Upper lobe of right lung (tissue), 1 donor: ENCODE measurements at regions not wholly inside any gene's neighbourhood (a gene's known extent, or its start where the extent isn't known, plus 50 kb on each side); places are given as distances from the start of the nearest gene placed in this dataset.

Experiments used
- ATAC-seq: fragments of 200-7000 bp; cut with Tn5 transposase; one replicate; pipeline ENCODE4 v1.9.1; 2020; ENCODE audit warnings: mild to moderate bottlenecking, moderate library complexity
- DNase-seq: peaks from one replicate; pipeline ENCODE4 v3.0.0-alpha.2; 2020
- H3K27ac ChIP-seq: fragments of 200-600 bp; one replicate; pipeline ENCODE4 v1.8.0; 2022
- H3K27me3 ChIP-seq: fragments of 200-600 bp; one replicate; pipeline ENCODE4 v1.8.0; 2022; ENCODE audit warnings: mild to moderate bottlenecking
- H3K36me3 ChIP-seq: fragments of 200-600 bp; one replicate; pipeline ENCODE4 v1.8.0; 2022
- H3K4me1 ChIP-seq: fragments of 200-600 bp; one replicate; pipeline ENCODE4 v1.8.0; 2022
- H3K4me3 ChIP-seq: fragments of 200-600 bp; one replicate; pipeline ENCODE4 v1.8.0; 2022; ENCODE audit warnings: mild to moderate bottlenecking
- H3K9me3 ChIP-seq: fragments of 200-600 bp; one replicate; pipeline ENCODE4 v1.8.0; 2022
- CTCF ChIP-seq: fragments of 200-600 bp; IDR thresholded peaks from one replicate; pipeline ENCODE4 v1.8.0; 2022; ENCODE audit warnings: antibody characterized with exemption
- intact Hi-C: fragments of 100-400 bp; cut with DNase I; formaldehyde crosslinking; loops from one replicate; pipeline ENCODE4 v1.11.0; 2022
- donor health status: DM: no; HTN: yes; CAD: no; lungs with severe emphysema.

GRCh38 chr2:200156166-200156835 lies 150.2 kb upstream of the SPATS2L start:
- no peaks in the 10 kb centered on the region for H3K36me3 ChIP-seq
- no peaks in the 10 kb centered on the region for H3K27me3 ChIP-seq
- intact Hi-C loops = no loop called here
- TF ChIP-seq CTCF = no peak
- no peak overlapping the region for H3K27ac ChIP-seq
- no peak for DNase-seq
- H3K9me3 ChIP-seq = no peaks in the 10 kb centered on the region
- no peaks in the 10 kb centered on the region for H3K4me1 ChIP-seq
- H3K4me3 ChIP-seq = peak overlapping the region; percentile 34
- peak; percentile 56 for ATAC-seq

GRCh38 chr2:200158647-200159356 lies 147.7 kb upstream of the SPATS2L start:
- Histone ChIP-seq H3K36me3 (no peaks in the 10 kb centered on the region), H3K27me3 (no peaks in the 10 kb centered on the region), H3K4me3 (no peak overlapping the region), H3K4me1 (no peaks in the 10 kb centered on the region), H3K9me3 (no peaks in the 10 kb centered on the region), H3K27ac (no peak overlapping the region)
- ATAC-seq = no peak
- DNase-seq = no peak
- no peak for TF ChIP-seq CTCF
- intact Hi-C loops = no loop called here

GRCh38 chr2:200159357-200159707 lies 147.2 kb upstream of the SPATS2L start:
- intact Hi-C loops = no loop called here
- DNase-seq = no peak

GRCh38 chr2:200159829-200160781 lies 146.4 kb upstream of the SPATS2L start:
- no peak for ATAC-seq
- H3K27ac ChIP-seq = no peak overlapping the region
- DNase-seq = no peak
- H3K36me3 ChIP-seq = no peaks in the 10 kb centered on the region
- H3K4me1 ChIP-seq = no peaks in the 10 kb centered on the region
- no peak overlapping the region for H3K4me3 ChIP-seq
- no peaks in the 10 kb centered on the region for H3K27me3 ChIP-seq
- no peaks in the 10 kb centered on the region for H3K9me3 ChIP-seq
- intact Hi-C loops = no loop called here
- TF ChIP-seq CTCF = no peak

More at GRCh38 chr2:200159357-200159707, 147.2 kb upstream of the SPATS2L start:
- Histone ChIP-seq H3K27me3 (no peaks in the 10 kb centered on the region), H3K4me1 (no peaks in the 10 kb centered on the region), H3K27ac (no peak overlapping the region), H3K9me3 (no peaks in the 10 kb centered on the region), H3K4me3 (no peak overlapping the region), H3K36me3 (no peaks in the 10 kb centered on the region)
- TF ChIP-seq CTCF = no peak
- ATAC-seq = no peak

GRCh38 chr2:200161458-200161857 lies 145.0 kb upstream of the SPATS2L start:
- no peaks in the 10 kb centered on the region for H3K36me3 ChIP-seq
- no peak overlapping the region for H3K4me3 ChIP-seq
- no peak for ATAC-seq
- intact Hi-C loops = no loop called here
- H3K4me1 ChIP-seq = no peaks in the 10 kb centered on the region
- TF ChIP-seq CTCF = no peak
- no peaks in the 10 kb centered on the region for H3K9me3 ChIP-seq
- no peak for DNase-seq
- H3K27me3 ChIP-seq = no peaks in the 10 kb centered on the region
- H3K27ac ChIP-seq = no peak overlapping the region
